Esophagus squamous epithelium (tissue), 4 donors: ENCODE measurements at regions not wholly inside any gene's neighbourhood (a gene's known extent, or its start where the extent isn't known, plus 50 kb on each side); places are given as distances from the start of the nearest gene placed in this dataset.

Experiments
- CTCF ChIP-seq, 6 experiments: fragments of 450-650 bp in 4 of 6; fragments of 200-600 bp in 2 of 6; sonication (generic) in 2 of 6; IDR thresholded peaks; one replicate each; pipeline ENCODE4 v1.5.1; 2016 to 2019; ENCODE audit warnings: antibody characterized with exemption in 6 of 6, mild to moderate bottlenecking in 4 of 6, moderate library complexity in 4 of 6
- POLR2A ChIP-seq, 4 donors: fragments of 450-650 bp; IDR thresholded peaks; one replicate each; pipeline ENCODE4 v1.6.1; 2017; ENCODE audit warnings: antibody characterized with exemption in 4 of 4, mild to moderate bottlenecking in 4 of 4, moderate library complexity in 3 of 4

GRCh38 chr3:160168246-160168645, 57.0 kb upstream of the C3orf80 start:
- no peak for TF ChIP-seq POLR2A (IDR thresholded peaks at IDR 0.05)
- TF ChIP-seq CTCF (IDR thresholded peaks at IDR 0.05), result no peak
